ENCODE measurements at regions not wholly inside any gene's neighbourhood (a gene's known extent, or its start where the extent isn't known, plus 50 kb on each side); places are given as distances from the start of the nearest gene placed in this dataset.

- TF ChIP-seq, protein P1, sequence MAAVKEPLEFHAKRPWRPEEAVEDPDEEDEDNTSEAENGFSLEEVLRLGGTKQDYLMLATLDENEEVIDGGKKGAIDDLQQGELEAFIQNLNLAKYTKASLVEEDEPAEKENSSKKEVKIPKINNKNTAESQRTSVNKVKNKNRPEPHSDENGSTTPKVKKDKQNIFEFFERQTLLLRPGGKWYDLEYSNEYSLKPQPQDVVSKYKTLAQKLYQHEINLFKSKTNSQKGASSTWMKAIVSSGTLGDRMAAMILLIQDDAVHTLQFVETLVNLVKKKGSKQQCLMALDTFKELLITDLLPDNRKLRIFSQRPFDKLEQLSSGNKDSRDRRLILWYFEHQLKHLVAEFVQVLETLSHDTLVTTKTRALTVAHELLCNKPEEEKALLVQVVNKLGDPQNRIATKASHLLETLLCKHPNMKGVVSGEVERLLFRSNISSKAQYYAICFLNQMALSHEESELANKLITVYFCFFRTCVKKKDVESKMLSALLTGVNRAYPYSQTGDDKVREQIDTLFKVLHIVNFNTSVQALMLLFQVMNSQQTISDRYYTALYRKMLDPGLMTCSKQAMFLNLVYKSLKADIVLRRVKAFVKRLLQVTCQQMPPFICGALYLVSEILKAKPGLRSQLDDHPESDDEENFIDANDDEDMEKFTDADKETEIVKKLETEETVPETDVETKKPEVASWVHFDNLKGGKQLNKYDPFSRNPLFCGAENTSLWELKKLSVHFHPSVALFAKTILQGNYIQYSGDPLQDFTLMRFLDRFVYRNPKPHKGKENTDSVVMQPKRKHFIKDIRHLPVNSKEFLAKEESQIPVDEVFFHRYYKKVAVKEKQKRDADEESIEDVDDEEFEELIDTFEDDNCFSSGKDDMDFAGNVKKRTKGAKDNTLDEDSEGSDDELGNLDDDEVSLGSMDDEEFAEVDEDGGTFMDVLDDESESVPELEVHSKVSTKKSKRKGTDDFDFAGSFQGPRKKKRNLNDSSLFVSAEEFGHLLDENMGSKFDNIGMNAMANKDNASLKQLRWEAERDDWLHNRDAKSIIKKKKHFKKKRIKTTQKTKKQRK (IDR thresholded peaks at IDR 0.05; ENCODE audit: low read depth, low read length): no peak
Observed at GRCh38 chr1:67599085-67599484, 85.9 kb upstream of the GADD45A start (continued).

- no peak overlapping the region for H3K4me2 ChIP-seq (ENCODE audit: control insufficient read depth, insufficient read depth)
- H3K27ac ChIP-seq (ENCODE audit: control insufficient read depth, insufficient read depth): no peak overlapping the region
- intact Hi-C loops (cut with micrococcal nuclease; ENCODE audit: unreplicated experiment) (no loop called here), in situ Hi-C loops (cut with MboI) (no loop called here)
- H3K9me3 ChIP-seq (replicated peaks; ENCODE audit: control insufficient read depth, insufficient read depth, low read length): no peaks in the 10 kb centered on the region
- no peaks in the 10 kb centered on the region for H4K20me1 ChIP-seq (ENCODE audit: control insufficient read depth, insufficient read depth)
- POLR2A ChIA-PET: no interaction called here
- H3K27me3 ChIP-seq (replicated peaks in 1 of 2; ENCODE audit: control insufficient read depth in 2 of 2, insufficient read depth in 2 of 2, low read length in 1 of 2): no peaks in the 10 kb centered on the region
- H2AFZ ChIP-seq (ENCODE audit: control insufficient read depth, low read depth, low read length): no peak overlapping the region
- FAIRE-seq (no peak), ATAC-seq (no peak), DNase-seq (ENCODE audit: low read depth, low spot score) (no peak)
- no peak overlapping the region for H3K9ac ChIP-seq (ENCODE audit: control insufficient read depth, insufficient read depth, low read length)
- H3K36me3 ChIP-seq (ENCODE audit: control insufficient read depth in 2 of 2, insufficient read depth in 2 of 2, low read length in 1 of 2): no peaks in the 10 kb centered on the region
- RAD21 ChIA-PET (ENCODE audit: unreplicated experiment): no interaction called here
- no TSS peak for BruUV-seq (replicated peaks)
- SMC1A ChIA-PET (ENCODE audit: uncharacterized antibody, unreplicated experiment): interaction anchor here (1.0 to 1.4 kb wide), 2 partner anchors 8 to 159 kb away, joined by 3 to 5 read pairs; no protein-coding TSS in a partner anchor
- no peaks in the 10 kb centered on the region for H3K4me1 ChIP-seq (ENCODE audit: control insufficient read depth, insufficient read depth, low read length)
- CTCF ChIA-PET: no interaction called here
- no peak overlapping the region for H3K4me3 ChIP-seq
- no peaks in the 10 kb centered on the region for H3K79me2 ChIP-seq (ENCODE audit: control insufficient read depth, insufficient read depth, low read length)
- 74% methylated on average over 3 of the region's 3 CpGs for WGBS (ENCODE audit: insufficient coverage, insufficient replicate concordance, low lambda C conversion rate, missing lambda C conversion rate)
- TF ChIP-seq, protein P2, sequence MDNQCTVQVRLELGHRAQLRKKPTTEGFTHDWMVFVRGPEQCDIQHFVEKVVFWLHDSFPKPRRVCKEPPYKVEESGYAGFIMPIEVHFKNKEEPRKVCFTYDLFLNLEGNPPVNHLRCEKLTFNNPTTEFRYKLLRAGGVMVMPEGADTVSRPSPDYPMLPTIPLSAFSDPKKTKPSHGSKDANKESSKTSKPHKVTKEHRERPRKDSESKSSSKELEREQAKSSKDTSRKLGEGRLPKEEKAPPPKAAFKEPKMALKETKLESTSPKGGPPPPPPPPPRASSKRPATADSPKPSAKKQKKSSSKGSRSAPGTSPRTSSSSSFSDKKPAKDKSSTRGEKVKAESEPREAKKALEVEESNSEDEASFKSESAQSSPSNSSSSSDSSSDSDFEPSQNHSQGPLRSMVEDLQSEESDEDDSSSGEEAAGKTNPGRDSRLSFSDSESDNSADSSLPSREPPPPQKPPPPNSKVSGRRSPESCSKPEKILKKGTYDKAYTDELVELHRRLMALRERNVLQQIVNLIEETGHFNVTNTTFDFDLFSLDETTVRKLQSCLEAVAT (IDR thresholded peaks at IDR 0.05): no peak
- TF ChIP-seq, protein P3, sequence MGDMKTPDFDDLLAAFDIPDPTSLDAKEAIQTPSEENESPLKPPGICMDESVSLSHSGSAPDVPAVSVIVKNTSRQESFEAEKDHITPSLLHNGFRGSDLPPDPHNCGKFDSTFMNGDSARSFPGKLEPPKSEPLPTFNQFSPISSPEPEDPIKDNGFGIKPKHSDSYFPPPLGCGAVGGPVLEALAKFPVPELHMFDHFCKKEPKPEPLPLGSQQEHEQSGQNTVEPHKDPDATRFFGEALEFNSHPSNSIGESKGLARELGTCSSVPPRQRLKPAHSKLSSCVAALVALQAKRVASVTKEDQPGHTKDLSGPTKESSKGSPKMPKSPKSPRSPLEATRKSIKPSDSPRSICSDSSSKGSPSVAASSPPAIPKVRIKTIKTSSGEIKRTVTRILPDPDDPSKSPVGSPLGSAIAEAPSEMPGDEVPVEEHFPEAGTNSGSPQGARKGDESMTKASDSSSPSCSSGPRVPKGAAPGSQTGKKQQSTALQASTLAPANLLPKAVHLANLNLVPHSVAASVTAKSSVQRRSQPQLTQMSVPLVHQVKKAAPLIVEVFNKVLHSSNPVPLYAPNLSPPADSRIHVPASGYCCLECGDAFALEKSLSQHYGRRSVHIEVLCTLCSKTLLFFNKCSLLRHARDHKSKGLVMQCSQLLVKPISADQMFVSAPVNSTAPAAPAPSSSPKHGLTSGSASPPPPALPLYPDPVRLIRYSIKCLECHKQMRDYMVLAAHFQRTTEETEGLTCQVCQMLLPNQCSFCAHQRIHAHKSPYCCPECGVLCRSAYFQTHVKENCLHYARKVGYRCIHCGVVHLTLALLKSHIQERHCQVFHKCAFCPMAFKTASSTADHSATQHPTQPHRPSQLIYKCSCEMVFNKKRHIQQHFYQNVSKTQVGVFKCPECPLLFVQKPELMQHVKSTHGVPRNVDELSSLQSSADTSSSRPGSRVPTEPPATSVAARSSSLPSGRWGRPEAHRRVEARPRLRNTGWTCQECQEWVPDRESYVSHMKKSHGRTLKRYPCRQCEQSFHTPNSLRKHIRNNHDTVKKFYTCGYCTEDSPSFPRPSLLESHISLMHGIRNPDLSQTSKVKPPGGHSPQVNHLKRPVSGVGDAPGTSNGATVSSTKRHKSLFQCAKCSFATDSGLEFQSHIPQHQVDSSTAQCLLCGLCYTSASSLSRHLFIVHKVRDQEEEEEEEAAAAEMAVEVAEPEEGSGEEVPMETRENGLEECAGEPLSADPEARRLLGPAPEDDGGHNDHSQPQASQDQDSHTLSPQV (IDR thresholded peaks at IDR 0.05): no peak
- TF ChIP-seq ZBED1 (IDR thresholded peaks at IDR 0.05; ENCODE audit: borderline replicate concordance) (no peak), SRF (IDR thresholded peaks at IDR 0.05; ENCODE audit: low read depth in 2 of 2, low read length in 2 of 2) (no peak), TCF12 (IDR thresholded peaks at IDR 0.05; ENCODE audit: low read depth, low read length) (no peak), SIN3A (IDR thresholded peaks at IDR 0.05; ENCODE audit: low read depth, low read length) (no peak), MYB (IDR thresholded peaks at IDR 0.05; ENCODE audit: borderline replicate concordance, low read depth, low read length) (no peak), GATAD2B (conservative IDR thresholded peaks at IDR 0.05; ENCODE audit: low read depth) (no peak), DPF2 (IDR thresholded peaks at IDR 0.05) (no peak), NFYA (IDR thresholded peaks at IDR 0.05; ENCODE audit: borderline replicate concordance, low read depth, low read length) (no peak), BRCA1 (IDR thresholded peaks at IDR 0.05; ENCODE audit: low read depth, low read length) (no peak), NR2C2 (IDR thresholded peaks at IDR 0.05; ENCODE audit: borderline replicate concordance, control insufficient read depth, insufficient read length, low read depth) (no peak), ESRRA (IDR thresholded peaks at IDR 0.05; ENCODE audit: low read length) (no peak), SMC3 (IDR thresholded peaks at IDR 0.05; ENCODE audit: borderline replicate concordance, low read length) (no peak), ZZZ3 (IDR thresholded peaks at IDR 0.05; ENCODE audit: control insufficient read depth, insufficient read length, low read depth) (no peak)
Observed at GRCh38 chr1:67601539-67601938, 83.5 kb upstream of the GADD45A start.

All from GM12878 (cell line).